GM19452 (cell line): ENCODE measurements at regions not wholly inside any gene's neighbourhood (a gene's known extent, or its start where the extent isn't known, plus 50 kb on each side); places are given as distances from the start of the nearest gene placed in this dataset.

Experiments
- ATAC-seq: cut with Tn5 transposase; IDR thresholded peaks from one replicate; pipeline ENCODE4 v1.9.1; 2021; ENCODE audit not compliant: unreplicated experiment

GRCh38 chrX:10893366-10893765, 217.8 kb upstream of the HCCS start:
- ATAC-seq, result no peak

- no peak for ATAC-seq
These were observed 217.2 kb upstream of the HCCS start for GRCh38 chrX:10893976-10894375.

DNA sequence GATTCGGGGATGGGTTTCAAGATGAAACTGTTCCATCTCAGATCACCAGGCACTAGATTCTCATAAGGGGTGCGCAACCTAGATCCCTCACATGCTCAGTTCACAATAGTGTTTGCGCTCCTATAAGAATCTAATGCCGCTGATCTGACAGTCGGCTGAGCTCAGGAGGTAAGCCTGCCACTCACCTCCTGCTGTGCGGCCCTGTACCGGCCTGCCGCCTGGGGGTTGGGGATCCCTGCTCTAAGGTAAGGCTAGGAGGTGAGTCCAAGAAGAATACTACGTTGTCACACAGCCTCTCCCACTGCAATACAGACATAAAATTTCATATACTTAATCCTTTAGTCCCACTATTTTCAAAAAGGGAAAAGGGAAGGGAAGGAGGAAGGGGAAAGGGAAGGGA, 213.4 kb upstream of the HCCS start:
- ATAC-seq, result no peak

DNA sequence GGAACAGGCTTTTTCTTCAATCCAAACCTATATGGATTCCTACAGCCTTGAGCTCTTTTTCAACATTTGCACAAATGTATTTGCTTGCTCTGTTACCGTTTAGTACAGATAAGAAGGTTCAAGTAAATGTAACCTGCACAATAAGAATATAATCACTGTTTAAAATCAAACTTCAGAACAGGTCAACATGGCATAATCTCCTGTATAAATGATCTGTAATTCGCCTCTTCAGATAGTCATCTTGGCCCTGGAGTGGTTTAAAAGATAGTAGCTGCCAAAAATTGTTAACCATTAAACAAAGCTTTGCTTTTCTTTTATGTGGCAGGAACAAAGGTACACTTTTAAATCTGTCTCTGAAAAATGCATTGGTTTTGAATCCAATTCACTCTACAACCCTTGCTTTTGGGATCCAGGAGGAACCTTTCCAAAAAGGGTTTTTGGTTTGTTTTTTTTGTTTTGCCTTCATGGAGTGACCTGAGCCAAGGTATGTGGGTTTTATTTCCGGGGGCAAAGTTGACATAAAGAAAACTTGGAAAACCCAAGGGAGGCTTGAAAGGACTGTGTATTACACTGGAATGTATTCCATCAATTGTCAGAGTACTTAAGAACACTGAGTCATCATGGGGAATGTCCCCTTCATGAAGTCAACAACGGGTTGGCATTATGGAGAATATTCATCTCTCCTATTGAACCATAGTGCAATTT, 210.4 kb upstream of the HCCS start:
- ATAC-seq, result no peak

DNA sequence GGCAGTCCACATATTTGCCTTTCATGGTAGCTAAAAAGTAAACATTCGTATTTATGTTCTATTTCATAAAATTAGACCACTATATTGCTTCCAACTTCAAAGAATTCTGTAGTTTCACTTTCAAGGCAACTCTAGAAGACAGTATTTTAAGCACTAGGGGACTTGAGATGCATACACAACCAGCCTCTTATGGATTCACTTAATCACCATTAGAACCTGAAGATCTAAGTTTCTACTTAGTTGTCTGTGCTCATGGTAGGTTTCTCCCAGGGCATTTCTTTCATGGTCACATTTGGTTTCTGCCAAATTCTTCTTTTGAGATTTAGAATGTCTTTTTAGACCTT, 209.9 kb upstream of the HCCS start:
- ATAC-seq, result no peak

- no peak for ATAC-seq
These were observed 209.1 kb upstream of the HCCS start for GRCh38 chrX:10902001-10902400.

DNA sequence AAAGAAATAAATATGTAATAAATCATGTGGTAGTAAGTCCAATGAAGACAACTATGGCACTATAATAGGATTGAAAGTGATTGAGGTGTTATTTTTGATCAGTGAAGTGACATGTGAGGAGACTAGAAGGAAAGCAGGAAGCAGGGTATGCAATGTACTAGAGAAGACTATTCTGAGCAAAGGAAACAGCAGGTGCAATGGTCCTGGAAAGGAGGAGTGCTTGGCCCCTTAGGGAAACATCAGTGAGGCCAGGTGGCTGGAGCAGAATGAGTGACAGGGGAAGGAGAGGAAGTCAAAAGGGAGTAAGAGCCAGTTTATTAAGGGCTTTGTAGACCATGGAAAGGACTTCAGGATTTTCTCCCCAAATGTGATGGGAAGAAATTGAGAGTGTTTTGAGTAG, 207.6 kb upstream of the HCCS start:
- ATAC-seq, result no peak

- ATAC-seq, result no peak
These were observed 206.9 kb upstream of the HCCS start for GRCh38 chrX:10904220-10904619.

GRCh38 chrX:10906866-10907265, 204.3 kb upstream of the HCCS start:
- no peak for ATAC-seq

DNA sequence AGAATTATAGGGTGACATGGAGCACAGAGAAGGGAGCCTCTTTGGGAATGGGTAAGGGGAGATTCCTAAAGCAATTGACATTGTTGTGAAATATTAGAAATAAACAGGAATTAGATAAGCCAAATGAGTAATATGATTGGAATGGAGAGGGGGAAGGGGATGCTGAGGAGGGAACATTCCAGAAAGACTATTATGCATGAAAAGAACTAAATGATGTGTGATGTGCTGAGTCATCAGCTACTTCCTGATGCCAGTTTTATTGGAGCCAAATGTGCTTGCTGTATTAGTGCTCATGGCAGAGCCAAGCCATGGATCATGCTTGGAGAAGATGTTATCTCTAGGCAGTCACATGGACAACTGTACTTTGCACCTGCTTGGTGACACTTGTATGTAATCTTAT, 189.0 kb upstream of the HCCS start:
- no peak for ATAC-seq

DNA sequence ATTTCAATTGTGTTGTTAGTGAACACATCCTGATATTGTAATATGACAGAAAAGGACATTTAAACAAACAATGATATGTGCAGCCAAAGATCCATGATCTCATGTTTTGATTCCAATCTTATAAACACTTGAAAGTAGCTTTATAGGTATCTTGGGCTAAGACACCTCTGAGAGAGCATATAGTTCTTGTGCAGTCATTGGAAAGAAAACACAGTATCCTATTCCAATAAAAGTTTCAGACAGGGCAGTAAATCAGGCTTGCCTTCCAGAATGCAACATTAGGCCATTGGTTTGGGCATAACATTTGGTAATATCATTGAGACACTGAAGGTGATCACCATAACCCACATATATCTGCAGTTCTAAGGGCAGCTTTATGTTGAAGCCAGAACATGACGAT, 188.3 kb upstream of the HCCS start:
- ATAC-seq, result no peak

- ATAC-seq, result no peak
These were observed 187.7 kb upstream of the HCCS start for GRCh38 chrX:10923466-10923865.

- no peak for ATAC-seq
These were observed 184.7 kb upstream of the HCCS start for GRCh38 chrX:10926404-10926803.

- no peak for ATAC-seq
These were observed 184.2 kb upstream of the HCCS start for GRCh38 chrX:10926891-10927290.

DNA sequence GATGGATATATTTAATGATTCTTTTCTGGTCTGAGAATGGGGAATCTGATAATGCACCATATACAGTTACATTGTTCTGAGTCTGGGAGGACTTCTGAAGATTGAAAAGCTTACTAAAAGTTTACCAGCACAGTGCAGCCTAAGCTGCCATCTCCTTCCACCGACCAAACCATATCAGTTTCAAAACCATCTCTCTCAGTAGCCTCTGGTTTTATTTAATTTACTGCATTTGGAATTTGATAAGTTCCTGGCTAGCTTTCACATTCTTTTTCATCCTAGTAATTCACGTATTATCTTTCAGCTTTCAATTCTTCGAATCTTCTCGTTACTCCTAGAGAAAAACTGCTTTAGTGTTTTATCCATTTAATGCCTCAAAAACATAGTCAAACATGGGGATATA, 181.4 kb upstream of the HCCS start:
- no peak for ATAC-seq

DNA sequence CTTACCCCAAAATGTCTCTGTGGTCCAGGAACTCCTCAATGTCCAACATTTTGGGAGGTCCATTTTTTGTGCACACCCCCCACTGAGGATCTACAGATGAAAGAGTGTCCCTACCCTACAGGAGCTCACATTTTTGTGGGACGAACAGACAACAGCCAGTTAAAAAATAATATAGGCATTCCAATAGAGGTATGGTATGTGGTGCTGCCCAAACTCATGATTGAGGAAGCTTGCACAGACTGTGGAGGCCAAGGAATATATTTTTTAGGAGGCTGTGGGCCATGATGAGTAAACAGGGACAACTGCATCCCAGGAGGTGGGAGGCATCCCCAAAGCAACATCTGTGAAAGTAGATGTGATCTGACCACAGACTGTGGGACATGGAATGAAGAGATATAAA, 181.0 kb upstream of the HCCS start:
- no peak for ATAC-seq

DNA sequence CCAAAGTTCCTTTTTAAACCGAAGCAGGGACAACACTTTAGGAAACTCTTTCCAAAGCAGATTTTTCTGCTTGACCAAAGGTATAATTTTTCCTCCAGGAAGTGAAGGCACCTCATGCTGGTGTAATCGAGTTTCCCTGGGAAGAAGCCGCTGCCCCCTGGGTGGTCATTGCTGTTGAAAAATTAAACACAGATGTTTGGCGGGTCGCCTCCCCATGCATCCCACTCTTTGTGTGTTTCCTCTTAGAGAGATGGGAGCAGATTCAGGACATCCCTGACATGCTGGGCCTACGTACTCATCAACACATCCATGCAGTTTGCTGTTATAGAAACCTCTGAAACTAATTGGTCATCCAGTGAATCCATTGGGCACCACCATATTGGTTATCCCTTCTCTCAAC, 179.2 kb upstream of the HCCS start:
- no peak for ATAC-seq

DNA sequence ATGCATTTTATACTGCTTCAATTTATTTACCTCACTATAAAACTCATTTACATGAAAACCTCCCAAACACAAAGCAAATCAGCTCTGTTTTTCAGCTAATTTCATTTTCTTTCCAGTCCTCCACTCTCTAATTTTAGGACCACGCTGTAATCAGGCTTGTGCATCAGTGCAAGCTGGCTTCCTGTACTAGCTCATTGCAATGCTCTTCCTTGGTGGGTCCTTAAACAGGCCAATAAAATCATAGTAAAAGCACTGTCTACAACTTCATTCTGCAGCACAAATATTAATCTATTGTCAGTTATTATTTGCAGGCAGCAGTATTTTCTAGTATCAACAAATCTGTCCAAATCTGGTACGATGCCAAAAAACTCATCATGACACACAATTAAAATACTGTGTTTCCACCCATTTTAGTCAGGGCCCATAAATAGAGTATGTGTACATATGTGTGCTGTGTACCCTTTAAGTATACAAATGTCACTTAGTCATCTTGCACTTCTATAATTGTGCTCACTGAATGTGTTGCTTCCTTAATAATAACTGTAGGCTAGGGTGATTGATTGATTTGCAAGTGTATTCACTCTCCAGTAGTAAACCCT, 178.2 kb upstream of the HCCS start:
- ATAC-seq, result no peak

DNA sequence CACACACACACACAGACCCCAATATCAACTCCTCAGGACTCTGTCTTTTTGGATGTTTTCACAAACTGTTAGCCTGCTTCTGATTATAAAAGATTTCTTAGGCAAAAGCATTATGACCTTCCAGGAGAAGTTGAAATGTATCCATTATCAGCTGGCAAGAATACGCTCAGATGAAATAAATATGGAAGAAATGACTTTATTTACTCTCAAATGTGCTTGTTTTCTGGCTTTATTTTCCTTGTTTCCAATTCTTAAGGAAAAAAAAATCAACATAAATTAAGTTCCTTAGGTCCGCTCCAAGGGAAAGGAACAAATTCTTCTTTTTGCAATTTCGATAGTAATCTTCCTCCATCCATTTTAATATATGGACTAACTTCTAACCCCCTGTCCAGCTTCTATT, 175.6 kb upstream of the HCCS start:
- no peak for ATAC-seq

- ATAC-seq, result no peak
These were observed 174.2 kb upstream of the HCCS start for GRCh38 chrX:10936976-10937375.

DNA sequence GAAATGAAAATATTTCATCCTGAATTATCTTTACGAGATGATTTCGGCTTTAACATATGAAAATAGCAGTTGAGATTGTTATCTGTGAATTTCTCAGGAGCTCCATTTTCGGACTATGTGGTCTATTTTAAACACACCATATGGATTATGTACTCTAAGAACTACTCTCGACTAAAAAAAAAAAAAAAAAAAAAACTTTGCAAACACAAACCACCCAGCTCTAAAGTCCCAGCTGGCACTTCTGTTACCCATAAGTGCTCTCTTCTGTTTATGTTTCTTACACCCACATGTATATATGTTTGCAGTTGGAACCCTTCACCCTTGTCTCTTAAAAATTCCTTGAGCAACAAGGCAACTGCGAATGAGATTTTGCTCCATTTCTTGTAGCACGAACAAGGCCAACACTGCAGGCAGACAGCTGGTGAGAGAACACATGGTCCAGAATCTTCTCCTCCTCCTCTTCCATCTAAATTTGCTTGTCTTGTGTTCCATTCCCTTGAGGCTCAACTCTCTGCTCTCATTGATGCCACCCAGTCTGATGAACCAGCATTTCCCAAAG, 172.7 kb upstream of the HCCS start:
- no peak for ATAC-seq

GRCh38 chrX:10939424-10939823, 171.7 kb upstream of the HCCS start:
- no peak for ATAC-seq
